ENCODE measurements at regions not wholly inside any gene's neighbourhood (a gene's known extent, or its start where the extent isn't known, plus 50 kb on each side); places are given as distances from the start of the nearest gene placed in this dataset.
"Not testable (repeated sequence)": the region's sequence is repeated elsewhere in the genome, so short reads cannot be mapped to it uniquely, and the experiment has no call there.

- no peaks in the 10 kb centered on the region for H3K36me3 Mint-ChIP-seq
- no peaks in the 10 kb centered on the region for H3K4me1 Mint-ChIP-seq
- no peak for ATAC-seq
- no peak for DNase-seq
- no peaks in the 10 kb centered on the region for H3K9me3 Mint-ChIP-seq (ENCODE audit: low read depth)
- CTCF ChIA-PET = no interaction called here
- H3K4me3 Mint-ChIP-seq = no peak overlapping the region
- no peaks in the 10 kb centered on the region for H3K27me3 Mint-ChIP-seq
- no peak overlapping the region for H3K27ac Mint-ChIP-seq
These were observed 227.9 kb upstream of the SHH start for GRCh38 chr7:156039971-156040677.

- Mint-ChIP-seq H3K27me3 (no peaks in the 10 kb centered on the region), H3K36me3 (no peaks in the 10 kb centered on the region), H3K4me3 (no peak overlapping the region), H3K9me3 (ENCODE audit: low read depth) (no peaks in the 10 kb centered on the region), H3K4me1 (no peaks in the 10 kb centered on the region), H3K27ac (no peak overlapping the region)
- no peak for ATAC-seq
- CTCF ChIA-PET = no interaction called here
- no peak for DNase-seq
These were observed 226.9 kb upstream of the SHH start for GRCh38 chr7:156039194-156039593.

GRCh38 chr7:156038345-156038744 is 226.1 kb upstream of the SHH start:
- H3K36me3 Mint-ChIP-seq = no peaks in the 10 kb centered on the region
- no peak overlapping the region for H3K27ac Mint-ChIP-seq
- CTCF ChIA-PET = no interaction called here
- DNase-seq (no peak), ATAC-seq (no peak)
- H3K9me3 Mint-ChIP-seq (ENCODE audit: low read depth) = no peaks in the 10 kb centered on the region
- H3K4me3 Mint-ChIP-seq = no peak overlapping the region
- no peaks in the 10 kb centered on the region for H3K4me1 Mint-ChIP-seq
- H3K27me3 Mint-ChIP-seq = no peaks in the 10 kb centered on the region

- no peak for ATAC-seq
- CTCF ChIA-PET = no interaction called here
- no peaks in the 10 kb centered on the region for H3K9me3 Mint-ChIP-seq (ENCODE audit: low read depth)
- H3K27me3 Mint-ChIP-seq = no peaks in the 10 kb centered on the region
- DNase-seq = no peak
- H3K36me3 Mint-ChIP-seq = no peaks in the 10 kb centered on the region
- no peaks in the 10 kb centered on the region for H3K4me1 Mint-ChIP-seq
- no peak overlapping the region for H3K4me3 Mint-ChIP-seq
- H3K27ac Mint-ChIP-seq = no peak overlapping the region
These were observed 223.9 kb upstream of the SHH start for GRCh38 chr7:156036153-156036552.

- DNase-seq; H3K9me3 Mint-ChIP-seq (ENCODE audit: low read depth); H3K4me1 Mint-ChIP-seq; H3K36me3 Mint-ChIP-seq; CTCF ChIA-PET; H3K4me3 Mint-ChIP-seq; H3K27ac Mint-ChIP-seq; H3K27me3 Mint-ChIP-seq; ATAC-seq: not testable (repeated sequence)
These were observed 223.1 kb upstream of the SHH start for GRCh38 chr7:156035387-156035786.

GRCh38 chr7:156034397-156034796 is 222.1 kb upstream of the SHH start:
- CTCF ChIA-PET = no interaction called here
- no peak overlapping the region for H3K4me3 Mint-ChIP-seq
- ATAC-seq (no peak), DNase-seq (peak; percentile 11)
- no peaks in the 10 kb centered on the region for H3K9me3 Mint-ChIP-seq (ENCODE audit: low read depth)
- H3K27me3 Mint-ChIP-seq = no peaks in the 10 kb centered on the region
- H3K36me3 Mint-ChIP-seq = no peaks in the 10 kb centered on the region
- no peaks in the 10 kb centered on the region for H3K4me1 Mint-ChIP-seq
- no peak overlapping the region for H3K27ac Mint-ChIP-seq

- ATAC-seq (no peak), DNase-seq (no peak)
- CTCF ChIA-PET = no interaction called here
- H3K36me3 Mint-ChIP-seq = no peaks in the 10 kb centered on the region
- no peaks in the 10 kb centered on the region for H3K9me3 Mint-ChIP-seq (ENCODE audit: low read depth)
- H3K27me3 Mint-ChIP-seq = no peaks in the 10 kb centered on the region
- H3K4me1 Mint-ChIP-seq = no peaks in the 10 kb centered on the region
- no peak overlapping the region for H3K4me3 Mint-ChIP-seq
- H3K27ac Mint-ChIP-seq = no peak overlapping the region
These were observed 220.7 kb upstream of the SHH start for GRCh38 chr7:156032973-156033372.

- no peaks in the 10 kb centered on the region for H3K27me3 Mint-ChIP-seq
- no peak overlapping the region for H3K27ac Mint-ChIP-seq
- ATAC-seq (no peak), DNase-seq (peak; percentile 29)
- no peaks in the 10 kb centered on the region for H3K9me3 Mint-ChIP-seq (ENCODE audit: low read depth)
- CTCF ChIA-PET = no interaction called here
- no peak overlapping the region for H3K4me3 Mint-ChIP-seq
- no peaks in the 10 kb centered on the region for H3K36me3 Mint-ChIP-seq
- H3K4me1 Mint-ChIP-seq = no peaks in the 10 kb centered on the region
These were observed 219.6 kb upstream of the SHH start for GRCh38 chr7:156031679-156032478.

GRCh38 chr7:156029460-156030007 is 217.3 kb upstream of the SHH start:
- Mint-ChIP-seq H3K4me3 (no peak overlapping the region), H3K27ac (no peak overlapping the region), H3K27me3 (no peaks in the 10 kb centered on the region), H3K4me1 (no peaks in the 10 kb centered on the region), H3K9me3 (ENCODE audit: low read depth) (no peaks in the 10 kb centered on the region), H3K36me3 (no peaks in the 10 kb centered on the region)
- DNase-seq (peak; percentile 5), ATAC-seq (no peak)
- CTCF ChIA-PET = no interaction called here

GRCh38 chr7:156028521-156028920 is 216.3 kb upstream of the SHH start:
- H3K4me3 Mint-ChIP-seq = no peak overlapping the region
- H3K36me3 Mint-ChIP-seq = no peaks in the 10 kb centered on the region
- no peaks in the 10 kb centered on the region for H3K9me3 Mint-ChIP-seq (ENCODE audit: low read depth)
- no peaks in the 10 kb centered on the region for H3K4me1 Mint-ChIP-seq
- DNase-seq (peak; percentile 11), ATAC-seq (no peak)
- H3K27ac Mint-ChIP-seq = no peak overlapping the region
- no peaks in the 10 kb centered on the region for H3K27me3 Mint-ChIP-seq
- CTCF ChIA-PET = no interaction called here

GRCh38 chr7:156027821-156028220 is 215.6 kb upstream of the SHH start:
- no peaks in the 10 kb centered on the region for H3K9me3 Mint-ChIP-seq (ENCODE audit: low read depth)
- ATAC-seq (no peak), DNase-seq (peak; percentile 5)
- no peaks in the 10 kb centered on the region for H3K4me1 Mint-ChIP-seq
- H3K27me3 Mint-ChIP-seq = no peaks in the 10 kb centered on the region
- CTCF ChIA-PET = no interaction called here
- H3K4me3 Mint-ChIP-seq = no peak overlapping the region
- H3K36me3 Mint-ChIP-seq = no peaks in the 10 kb centered on the region
- no peak overlapping the region for H3K27ac Mint-ChIP-seq

GRCh38 chr7:156026603-156027002 is 214.3 kb upstream of the SHH start:
- DNase-seq = peak; percentile 28
- CTCF ChIA-PET = no interaction called here
- ATAC-seq = no peak
- H3K36me3 Mint-ChIP-seq = no peaks in the 10 kb centered on the region
- no peak overlapping the region for H3K27ac Mint-ChIP-seq
- H3K4me1 Mint-ChIP-seq = no peaks in the 10 kb centered on the region
- H3K4me3 Mint-ChIP-seq = no peak overlapping the region
- no peaks in the 10 kb centered on the region for H3K27me3 Mint-ChIP-seq
- H3K9me3 Mint-ChIP-seq (ENCODE audit: low read depth) = no peaks in the 10 kb centered on the region

GRCh38 chr7:156026076-156026600 is 213.9 kb upstream of the SHH start:
- no peaks in the 10 kb centered on the region for H3K36me3 Mint-ChIP-seq
- H3K4me3 Mint-ChIP-seq = no peak overlapping the region
- no peak for ATAC-seq
- H3K27ac Mint-ChIP-seq = no peak overlapping the region
- no peaks in the 10 kb centered on the region for H3K9me3 Mint-ChIP-seq (ENCODE audit: low read depth)
- H3K4me1 Mint-ChIP-seq = no peaks in the 10 kb centered on the region
- no peak for DNase-seq
- CTCF ChIA-PET = no interaction called here
- H3K27me3 Mint-ChIP-seq = no peaks in the 10 kb centered on the region

- Mint-ChIP-seq H3K27ac (no peak overlapping the region), H3K4me1 (no peaks in the 10 kb centered on the region), H3K27me3 (no peaks in the 10 kb centered on the region), H3K36me3 (no peaks in the 10 kb centered on the region), H3K4me3 (no peak overlapping the region), H3K9me3 (ENCODE audit: low read depth) (no peaks in the 10 kb centered on the region)
- no peak for ATAC-seq
- CTCF ChIA-PET = no interaction called here
- DNase-seq = no peak
These were observed 213.4 kb upstream of the SHH start for GRCh38 chr7:156025675-156026074.

Measured in activated CD8-positive, alpha-beta memory T cell treated with anti-CD3 and anti-CD28 coated beads, Interleukin-2, amount 10 ng/mL, durations not matched to agents 7 days and 5 days (primary cell).